DOHH2 (cell line): ENCODE measurements at regions not wholly inside any gene's neighbourhood (a gene's known extent, or its start where the extent isn't known, plus 50 kb on each side); places are given as distances from the start of the nearest gene placed in this dataset.

Experiments used
- H3F3A ChIP-seq: fragments of 200-600 bp; sonication (generic), shearing (Covaris generic); 2 replicates; pipeline ENCODE4 v1.6.0; 2016; ENCODE audit warnings: antibody characterized with exemption, mild to moderate bottlenecking; ENCODE audit not compliant: control insufficient read depth, insufficient read depth
- H3K27ac ChIP-seq: fragments of 200-600 bp; sonication (generic); 2 replicates; pipeline ENCODE4 v1.5.1; 2014; ENCODE audit warnings: low read depth, mild to moderate bottlenecking, low read length, moderate library complexity
- H3K27me3 ChIP-seq: fragments of 200-600 bp; sonication (generic); 2 replicates; pipeline ENCODE4 v1.6.1; 2014; ENCODE audit warnings: mild to moderate bottlenecking, low read length, mixed read lengths; ENCODE audit not compliant: control insufficient read depth
- H3K36me3 ChIP-seq: fragments of 200-600 bp; sonication (generic); 2 replicates; pipeline ENCODE4 v1.6.1; 2014; ENCODE audit warnings: mild to moderate bottlenecking, low read length, moderate library complexity, mixed read lengths; ENCODE audit not compliant: control insufficient read depth
- H3K4me1 ChIP-seq: fragments of 200-600 bp; sonication (generic); 2 replicates; pipeline ENCODE4 v1.6.1; 2014; ENCODE audit warnings: mild to moderate bottlenecking, low read length, mixed read lengths; ENCODE audit not compliant: control insufficient read depth
- H3K4me2 ChIP-seq: fragments of 200-600 bp; sonication (generic); 2 replicates; pipeline ENCODE4 v1.6.0; 2014; ENCODE audit warnings: mild to moderate bottlenecking, low read length, moderate library complexity
- H3K4me3 ChIP-seq: fragments of 200-600 bp; sonication (generic); 2 replicates; pipeline ENCODE4 v1.5.1; 2014; ENCODE audit warnings: mild to moderate bottlenecking, low read length, mixed read lengths
- H3K79me2 ChIP-seq: fragments of 200-600 bp; sonication (generic); 2 replicates; pipeline ENCODE4 v1.6.1; 2014; ENCODE audit warnings: mild to moderate bottlenecking, low read length, mixed read lengths; ENCODE audit not compliant: control insufficient read depth
- H3K9me2 ChIP-seq: fragments of 200-600 bp; sonication (generic); replicated peaks from 2 replicates; pipeline ENCODE4 v1.6.1; 2014; ENCODE audit warnings: mild to moderate bottlenecking, low read length, mixed read lengths; ENCODE audit not compliant: control insufficient read depth
- H3K9me3 ChIP-seq: fragments of 200-600 bp; sonication (generic); 2 replicates; pipeline ENCODE4 v1.6.1; 2014; ENCODE audit warnings: antibody characterized with exemption, low read length, mixed read lengths; ENCODE audit not compliant: control insufficient read depth, insufficient read depth
- H4K20me1 ChIP-seq: fragments of 200-600 bp; sonication (generic); 2 replicates; pipeline ENCODE4 v1.6.0; 2014; ENCODE audit warnings: low read depth, mild to moderate bottlenecking, antibody characterized with exemption, low read length, moderate library complexity; ENCODE audit not compliant: control insufficient read depth, insufficient read depth
- CTCF ChIP-seq: fragments of 200-600 bp; sonication (generic); IDR thresholded peaks from one replicate; pipeline ENCODE4 v1.5.1; 2014; ENCODE audit warnings: antibody characterized with exemption, mild to moderate bottlenecking, low read depth, low read length; ENCODE audit not compliant: poor library complexity, severe bottlenecking
- EZH2phosphoT487 ChIP-seq: fragments of 200-600 bp; sonication (generic); IDR thresholded peaks from 2 replicates; pipeline ENCODE4 v1.6.1; 2017; ENCODE audit warnings: borderline replicate concordance, mild to moderate bottlenecking, antibody characterized with exemption, low read length, moderate library complexity, mixed read lengths

- Histone ChIP-seq H3K27ac (no peak overlapping the region), H3K9me2 (no peaks in the 10 kb centered on the region), H3K9me3 (no peaks in the 10 kb centered on the region), H3K4me3 (no peak overlapping the region), H3F3A (no peaks in the 10 kb centered on the region), H3K36me3 (no peaks in the 10 kb centered on the region), H3K4me1 (no peaks in the 10 kb centered on the region), H3K27me3 (no peaks in the 10 kb centered on the region), H3K4me2 (no peak overlapping the region), H3K79me2 (no peaks in the 10 kb centered on the region), H4K20me1 (no peaks in the 10 kb centered on the region)
- TF ChIP-seq CTCF = no peak
- no peak for TF ChIP-seq EZH2phosphoT487
Measured at GRCh38 chr6:155959898-155960495, 504.4 kb upstream of the NOX3 start.

DNA sequence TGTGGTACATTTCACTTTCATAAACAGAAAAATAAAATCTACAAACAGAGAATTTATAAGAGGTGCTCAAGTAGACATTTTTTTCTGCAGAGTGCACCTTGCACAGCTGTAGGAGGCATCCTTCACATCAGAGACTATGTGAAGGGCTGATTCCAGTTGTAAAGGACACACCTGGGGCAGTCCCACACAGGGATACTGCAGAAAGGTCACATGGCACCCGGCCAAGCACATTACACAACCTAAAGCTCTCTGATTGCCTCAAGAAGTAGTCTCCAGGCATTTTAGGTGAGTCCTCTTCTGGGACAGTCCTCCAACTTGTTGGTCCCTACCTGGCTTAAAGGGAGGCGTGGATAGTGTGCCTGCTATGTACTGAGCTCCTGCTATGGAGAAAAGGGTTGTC lies 502.9 kb upstream of the NOX3 start:
- no peaks in the 10 kb centered on the region for H4K20me1 ChIP-seq
- H3K9me3 ChIP-seq = no peaks in the 10 kb centered on the region
- H3K4me2 ChIP-seq = no peak overlapping the region
- H3K4me3 ChIP-seq = no peak overlapping the region
- H3K4me1 ChIP-seq = no peaks in the 10 kb centered on the region
- TF ChIP-seq EZH2phosphoT487 = no peak
- no peak for TF ChIP-seq CTCF
- H3K9me2 ChIP-seq = no peaks in the 10 kb centered on the region
- no peaks in the 10 kb centered on the region for H3F3A ChIP-seq
- H3K27ac ChIP-seq = no peak overlapping the region
- no peaks in the 10 kb centered on the region for H3K27me3 ChIP-seq
- no peaks in the 10 kb centered on the region for H3K79me2 ChIP-seq
- no peaks in the 10 kb centered on the region for H3K36me3 ChIP-seq

DNA sequence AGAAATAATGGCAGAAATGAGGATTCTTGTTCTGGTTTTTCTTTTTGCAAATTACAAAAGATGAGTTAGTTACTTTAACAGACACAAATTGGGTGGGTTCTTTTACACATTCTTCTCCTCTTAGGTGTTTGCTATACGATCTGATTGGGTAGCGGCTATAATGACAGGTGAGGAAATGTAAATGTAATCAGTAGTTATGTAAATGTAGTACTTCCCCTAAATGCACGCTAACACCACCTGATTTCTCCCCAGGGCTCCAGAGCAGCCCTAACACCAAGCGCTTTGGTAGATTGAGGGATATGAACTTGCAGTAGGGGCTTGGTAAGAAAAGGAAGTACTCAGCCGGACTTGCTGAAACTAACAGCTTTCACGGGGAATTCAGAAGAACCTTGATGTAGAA lies 499.4 kb upstream of the NOX3 start:
- H3K4me1 ChIP-seq = no peaks in the 10 kb centered on the region

More for the DNA sequence above, 499.4 kb upstream of the NOX3 start:
- no peaks in the 10 kb centered on the region for H3K9me3 ChIP-seq
- no peaks in the 10 kb centered on the region for H3K79me2 ChIP-seq
- H3K36me3 ChIP-seq = no peaks in the 10 kb centered on the region
- H3K4me2 ChIP-seq = no peak overlapping the region
- H3F3A ChIP-seq = no peaks in the 10 kb centered on the region
- no peaks in the 10 kb centered on the region for H4K20me1 ChIP-seq
- H3K27ac ChIP-seq = no peak overlapping the region
- no peaks in the 10 kb centered on the region for H3K9me2 ChIP-seq
- TF ChIP-seq CTCF (no peak), EZH2phosphoT487 (no peak)
- no peaks in the 10 kb centered on the region for H3K27me3 ChIP-seq
- no peak overlapping the region for H3K4me3 ChIP-seq
